ENCODE measurements at regions not wholly inside any gene's neighbourhood (a gene's known extent, or its start where the extent isn't known, plus 50 kb on each side); places are given as distances from the start of the nearest gene placed in this dataset.

DNA sequence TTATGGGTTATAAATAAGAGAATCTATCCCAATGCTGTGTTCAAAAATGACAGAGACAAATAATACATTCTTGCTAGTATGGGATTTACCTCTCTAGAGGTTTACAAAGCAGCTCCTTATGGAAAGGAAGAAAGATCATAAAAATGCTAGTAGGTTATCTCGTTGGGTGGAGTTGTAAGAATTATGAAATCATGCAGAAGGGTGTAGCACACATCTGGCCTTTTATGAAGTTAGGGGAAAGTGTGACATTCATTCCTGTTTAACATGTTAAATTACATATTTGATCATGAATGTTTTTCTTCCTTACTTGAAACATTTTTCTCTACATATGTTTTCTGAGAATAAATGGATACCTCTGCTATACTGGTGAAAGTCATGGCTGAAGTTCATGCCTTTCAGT lies 414.2 kb downstream of the SH3GL2 start:
- no peaks in the 10 kb centered on the region for H3K4me1 ChIP-seq
- FAIRE-seq (no peak), ATAC-seq (no peak), DNase-seq (ENCODE audit: low read depth in 1 of 2, low spot score in 1 of 2) (no peak)
- TF ChIP-seq MAFK (IDR thresholded peaks at IDR 0.05; ENCODE audit: partially characterized antibody) (no peak), JUN (IDR thresholded peaks at IDR 0.05) (no peak), ZNF302 (CRISPR knock-in tag; IDR thresholded peaks at IDR 0.05) (no peak), KDM5A (IDR thresholded peaks at IDR 0.05) (no peak), REST (IDR thresholded peaks at IDR 0.05) (no peak), KDM1A (IDR thresholded peaks at IDR 0.05; ENCODE audit: low read depth) (no peak), FOSL2 (IDR thresholded peaks at IDR 0.05) (no peak), FOSL2 (CRISPR knock-in tag; IDR thresholded peaks at IDR 0.05) (no peak), TP53 (CRISPR knock-in tag; IDR thresholded peaks at IDR 0.05) (no peak), EHMT2 (IDR thresholded peaks at IDR 0.05; ENCODE audit: low read depth) (no peak)
- TF ChIP-seq, protein P1, sequence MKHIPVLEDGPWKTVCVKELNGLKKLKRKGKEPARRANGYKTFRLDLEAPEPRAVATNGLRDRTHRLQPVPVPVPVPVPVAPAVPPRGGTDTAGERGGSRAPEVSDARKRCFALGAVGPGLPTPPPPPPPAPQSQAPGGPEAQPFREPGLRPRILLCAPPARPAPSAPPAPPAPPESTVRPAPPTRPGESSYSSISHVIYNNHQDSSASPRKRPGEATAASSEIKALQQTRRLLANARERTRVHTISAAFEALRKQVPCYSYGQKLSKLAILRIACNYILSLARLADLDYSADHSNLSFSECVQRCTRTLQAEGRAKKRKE (CRISPR knock-in tag; IDR thresholded peaks at IDR 0.05; ENCODE audit: low read depth): no peak
- WGBS (ENCODE audit: missing lambda C conversion rate): 0% methylated on average over 1 of the region's 1 CpG
- ChIA-PET POLR2A (no interaction called here), CTCF (no interaction called here)
- no peak overlapping the region for H3K27ac ChIP-seq
- no peak overlapping the region for H3K4me3 ChIP-seq
- H3K4me2 ChIP-seq: no peak overlapping the region
- H3K9me3 ChIP-seq: no peaks in the 10 kb centered on the region

DNA sequence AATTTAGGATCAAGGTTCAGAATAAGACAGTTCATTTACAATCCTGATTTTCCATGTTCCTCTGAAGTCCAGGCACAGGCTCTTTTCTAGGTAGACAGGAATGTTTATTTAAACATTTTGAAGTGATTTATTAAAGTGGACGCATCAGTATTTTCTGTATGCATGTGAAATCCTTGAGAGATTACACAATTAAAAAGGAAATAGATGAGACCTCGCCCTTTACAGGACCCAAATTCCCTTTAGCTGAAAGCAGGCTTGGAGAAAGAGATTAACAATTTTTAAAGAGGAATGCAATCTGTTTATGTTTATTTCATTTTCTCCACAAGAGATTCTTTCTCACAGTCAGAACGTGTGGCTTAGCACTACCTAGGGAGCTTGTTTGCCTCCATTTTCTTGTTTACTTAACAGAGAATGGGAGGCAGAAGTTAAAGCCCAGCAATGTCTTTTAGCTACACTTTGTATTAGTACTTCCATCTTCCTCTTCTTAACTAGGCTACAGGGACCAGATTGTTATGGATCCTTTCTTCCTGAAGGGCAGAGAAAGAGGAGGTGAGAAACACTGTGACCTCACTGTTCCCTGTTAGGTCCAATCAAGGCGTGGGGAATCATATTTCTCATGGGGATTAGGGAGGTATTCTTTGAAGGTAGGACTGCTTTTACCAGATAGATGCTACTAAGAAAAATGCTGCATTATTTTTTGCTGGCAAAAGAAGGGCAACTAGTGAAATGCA lies 416.0 kb downstream of the SH3GL2 start:
- Histone ChIP-seq H3K9me3 (no peaks in the 10 kb centered on the region), H3K4me3 (no peak overlapping the region), H3K4me2 (no peak overlapping the region), H3K27ac (no peak overlapping the region), H3K4me1 (no peaks in the 10 kb centered on the region)
- FAIRE-seq (no peak), DNase-seq (ENCODE audit: low read depth in 1 of 2, low spot score in 1 of 2) (no peak), ATAC-seq (no peak)
- WGBS (ENCODE audit: missing lambda C conversion rate): 3% methylated on average over 4 of the region's 4 CpGs
- ChIA-PET POLR2A (no interaction called here), CTCF (no interaction called here)
- TF ChIP-seq MAFK (IDR thresholded peaks at IDR 0.05; ENCODE audit: partially characterized antibody): no peak
- TF ChIP-seq USF2 (IDR thresholded peaks at IDR 0.05): no peak
- no peak for TF ChIP-seq BCL3 (IDR thresholded peaks at IDR 0.05)
- no peak for TF ChIP-seq TP53 (CRISPR knock-in tag; IDR thresholded peaks at IDR 0.05)
- TF ChIP-seq REST (IDR thresholded peaks at IDR 0.05): no peak
- no peak for TF ChIP-seq ZC3H11A (IDR thresholded peaks at IDR 0.05)
- TF ChIP-seq CBX8 (IDR thresholded peaks at IDR 0.05): no peak
- no peak for TF ChIP-seq GATA3 (IDR thresholded peaks at IDR 0.05; ENCODE audit: borderline replicate concordance)

Data from A549 (cell line).